Natural killer cell (primary cell): ENCODE measurements at regions not wholly inside any gene's neighbourhood (a gene's known extent, or its start where the extent isn't known, plus 50 kb on each side); places are given as distances from the start of the nearest gene placed in this dataset.

Experiments used
- ATAC-seq, 3 donors: fragments of 150-1000 bp in 2 of 3; fragments of 200-7000 bp in 1 of 3; cut with Tn5 transposase; 1 replicate in 1 of 3; 2 replicates in 2 of 3; pipeline ENCODE4 v1.10.0; 2021; ENCODE audit warnings: mild to moderate bottlenecking in 2 of 3, moderate library complexity in 2 of 3
- DNase-seq, 2 donors: peaks; one replicate each; pipeline versions ENCODE4 v3.0.0 to v3.0.0-alpha.2; 2013 to 2021; ENCODE audit warnings: mixed read lengths in 1 of 2
- H3K27ac ChIP-seq: one replicate; pipeline ENCODE4 v1.5.1; 2013; ENCODE audit warnings: mild to moderate bottlenecking, low read length
- H3K27me3 ChIP-seq: one replicate; pipeline ENCODE4 v1.6.1; 2013; ENCODE audit warnings: low read length; ENCODE audit not compliant: control insufficient read depth, insufficient read depth
- H3K36me3 ChIP-seq: one replicate; pipeline ENCODE4 v1.6.1; 2013; ENCODE audit warnings: low read length; ENCODE audit not compliant: control insufficient read depth, insufficient read depth
- H3K4me1 ChIP-seq: one replicate; pipeline ENCODE4 v1.6.1; 2013; ENCODE audit warnings: low read length; ENCODE audit not compliant: control insufficient read depth, insufficient read depth
- H3K4me3 ChIP-seq: one replicate; pipeline ENCODE4 v1.5.1; 2013; ENCODE audit warnings: low read length
- H3K9me3 ChIP-seq: one replicate; pipeline ENCODE4 v1.6.1; 2013; ENCODE audit warnings: low read length; ENCODE audit not compliant: control insufficient read depth, insufficient read depth
- H3K27ac Mint-ChIP-seq, 2 donors: one replicate each; pipeline ENCODE4 v1.8.0; 2022; ENCODE audit warnings: mild to moderate bottlenecking in 2 of 2, mixed read lengths in 2 of 2, moderate library complexity in 1 of 2
- H3K27me3 Mint-ChIP-seq, 2 donors: one replicate each; pipeline ENCODE4 v1.8.0; 2022; ENCODE audit warnings: low read depth in 2 of 2, mixed read lengths in 2 of 2
- H3K36me3 Mint-ChIP-seq: one replicate; pipeline ENCODE4 v1.8.0; 2022; ENCODE audit warnings: mixed read lengths
- H3K4me1 Mint-ChIP-seq, 2 donors: one replicate each; pipeline ENCODE4 v1.8.0; 2022; ENCODE audit warnings: mixed read lengths in 2 of 2
- H3K4me3 Mint-ChIP-seq: one replicate; pipeline ENCODE4 v1.8.0; 2022; ENCODE audit warnings: mild to moderate bottlenecking, moderate library complexity, mixed read lengths
- H3K9me3 Mint-ChIP-seq, 2 donors: one replicate each; pipeline ENCODE4 v1.8.0; 2022; ENCODE audit warnings: mixed read lengths in 2 of 2
- CTCF ChIP-seq: fragments of 200-600 bp; IDR thresholded peaks from one replicate; pipeline ENCODE4 v1.8.0; 2022; ENCODE audit warnings: antibody characterized with exemption
- WGBS: methylation state at CpG from one replicate; pipeline ENCODE4 v1.1.7; 2013; ENCODE audit warnings: missing lambda C conversion rate; ENCODE audit not compliant: insufficient coverage; 5-methylcytosine and 5-hydroxymethylcytosine counted together
- intact Hi-C: fragments of 100-400 bp; cut with micrococcal nuclease; formaldehyde crosslinking; loops from one replicate; pipeline ENCODE4 v1.14.2; 2022

- Mint-ChIP-seq H3K4me3 (no peak overlapping the region), H3K4me1 (no peaks in the 10 kb centered on the region), H3K27ac (no peak overlapping the region), H3K27me3 (peaks cover 8 to 9% of the 10 kb centered on the region in 2 donors), H3K9me3 (no peaks in the 10 kb centered on the region), H3K36me3 (no peaks in the 10 kb centered on the region)
- H3K4me3 ChIP-seq: no peak overlapping the region
- H3K36me3 ChIP-seq: no peaks in the 10 kb centered on the region
- DNase-seq (no peak), ATAC-seq (no peak)
- H3K9me3 ChIP-seq: no peaks in the 10 kb centered on the region
- no peak for TF ChIP-seq CTCF
- no peaks in the 10 kb centered on the region for H3K4me1 ChIP-seq
- no peak overlapping the region for H3K27ac ChIP-seq
- intact Hi-C loops: loop anchor here (10.0 kb wide), 1 partner anchor 277 kb away; no protein-coding TSS in a partner anchor
- H3K27me3 ChIP-seq: no peaks in the 10 kb centered on the region
- WGBS: 77% methylated on average over 17 of the region's 18 CpGs
Measured at GRCh38 chr5:2011481-2012411, 129.0 kb upstream of the IRX4 start.

GRCh38 chr5:2010940-2011339 lies 128.2 kb upstream of the IRX4 start:
- Histone ChIP-seq H3K4me3 (no peak overlapping the region), H3K36me3 (no peaks in the 10 kb centered on the region), H3K27ac (no peak overlapping the region), H3K4me1 (no peaks in the 10 kb centered on the region), H3K9me3 (no peaks in the 10 kb centered on the region), H3K27me3 (no peaks in the 10 kb centered on the region)
- Mint-ChIP-seq H3K36me3 (no peaks in the 10 kb centered on the region), H3K9me3 (no peaks in the 10 kb centered on the region), H3K4me1 (no peaks in the 10 kb centered on the region), H3K4me3 (no peak overlapping the region), H3K27ac (no peak overlapping the region), H3K27me3 (peaks cover 8 to 9% of the 10 kb centered on the region in 2 donors)
- no peak for ATAC-seq
- 71% methylated on average over 3 of the region's 3 CpGs for WGBS
- no peak for TF ChIP-seq CTCF
- intact Hi-C loops: loop anchor here (10.0 kb wide), 1 partner anchor 276 kb away; no protein-coding TSS in a partner anchor
- no peak for DNase-seq

- Mint-ChIP-seq H3K27ac (no peak overlapping the region), H3K9me3 (no peaks in the 10 kb centered on the region), H3K4me3 (no peak overlapping the region), H3K36me3 (no peaks in the 10 kb centered on the region), H3K27me3 (peaks cover 8 to 9% of the 10 kb centered on the region in 2 donors), H3K4me1 (no peaks in the 10 kb centered on the region)
- no peak for TF ChIP-seq CTCF
- no peak overlapping the region for H3K4me3 ChIP-seq
- H3K27ac ChIP-seq: no peak overlapping the region
- H3K36me3 ChIP-seq: no peaks in the 10 kb centered on the region
- intact Hi-C loops: loop anchor here (10.0 kb wide), 1 partner anchor 275 kb away; no protein-coding TSS in a partner anchor
- 80% methylated on average over 22 of the region's 22 CpGs for WGBS
- no peaks in the 10 kb centered on the region for H3K9me3 ChIP-seq
- no peaks in the 10 kb centered on the region for H3K4me1 ChIP-seq
- DNase-seq (no peak), ATAC-seq (no peak)
- H3K27me3 ChIP-seq: no peaks in the 10 kb centered on the region
Measured at GRCh38 chr5:2009986-2010914, 127.5 kb upstream of the IRX4 start.
